GM10248 (cell line): ENCODE measurements at regions not wholly inside any gene's neighbourhood (a gene's known extent, or its start where the extent isn't known, plus 50 kb on each side); places are given as distances from the start of the nearest gene placed in this dataset.

Experiments used
- CTCF ChIA-PET: fragments of 300-600 bp; sonication (Branson Sonifier 250); formaldehyde crosslinking; extraction: SDS; loops from one replicate; lab custom pipeline; 2021; ENCODE audit warnings: antibody characterized with exemption; lab: Yijun Ruan, JAX
- POLR2A ChIA-PET: fragments of 350-650 bp; sonication (Branson Sonifier 250); formaldehyde crosslinking; extraction: SDS; loops from one replicate; lab custom pipeline; 2020; ENCODE audit warnings: antibody characterized with exemption; lab: Yijun Ruan, JAX
- DNase-seq: peaks from one replicate; pipeline ENCODE4 v3.0.0; 2012; ENCODE audit errors: extremely low spot score
- CTCF ChIP-seq: IDR thresholded peaks from 2 replicates; pipeline ENCODE4 v1.5.1; 2012; ENCODE audit warnings: mild to moderate bottlenecking, low read depth; ENCODE audit errors: extremely low read depth, missing control alignments, control extremely low read depth

- POLR2A ChIA-PET = no interaction called here
- TF ChIP-seq CTCF = no peak
- DNase-seq = no peak
- CTCF ChIA-PET = no interaction called here
Measured at GRCh38 chr2:38190542-38191218, 114.7 kb upstream of the CYP1B1 start.

GRCh38 chr2:38187541-38188011 is 111.6 kb upstream of the CYP1B1 start:
- ChIA-PET POLR2A (no interaction called here), CTCF (interaction anchor here (1.0 kb wide), 2 partner anchors 10 to 11 kb away, joined by 4 read pairs; no protein-coding TSS in a partner anchor)
- no peak for TF ChIP-seq CTCF
- no peak for DNase-seq

- POLR2A ChIA-PET = no interaction called here
- no peak for TF ChIP-seq CTCF
- CTCF ChIA-PET = no interaction called here
- DNase-seq = peak; percentile 60
Measured at GRCh38 chr2:38185012-38185491, 109.1 kb upstream of the CYP1B1 start.

GRCh38 chr2:38182492-38183003 is 106.6 kb upstream of the CYP1B1 start:
- POLR2A ChIA-PET = no interaction called here
- CTCF ChIA-PET = interaction anchor here (0.9 to 1.9 kb wide), 7 partner anchors 8 to 787 kb away, joined by 3 to 6 read pairs (median 4); no protein-coding TSS in a partner anchor
- TF ChIP-seq CTCF = no peak
- no peak for DNase-seq

GRCh38 chr2:38181806-38182491 is 106.0 kb upstream of the CYP1B1 start:
- no peak for DNase-seq
- ChIA-PET CTCF (interaction anchor here (0.8 to 1.9 kb wide), 9 partner anchors 10 to 786 kb away, joined by 3 to 6 read pairs (median 4); no protein-coding TSS in a partner anchor), POLR2A (no interaction called here)
- no peak for TF ChIP-seq CTCF

- no peak for TF ChIP-seq CTCF
- no peak for DNase-seq
- ChIA-PET POLR2A (no interaction called here), CTCF (interaction anchor here (1.0 to 1.9 kb wide), 5 partner anchors 21 to 785 kb away, joined by 3 to 6 read pairs (median 4); no protein-coding TSS in a partner anchor)
Measured at GRCh38 chr2:38180754-38181153, 104.8 kb upstream of the CYP1B1 start.
